Esophagus squamous epithelium (tissue), 4 donors: ENCODE measurements at regions not wholly inside any gene's neighbourhood (a gene's known extent, or its start where the extent isn't known, plus 50 kb on each side); places are given as distances from the start of the nearest gene placed in this dataset.

Experiments
- POLR2A ChIP-seq, 4 donors: fragments of 450-650 bp; IDR thresholded peaks; one replicate each; pipeline ENCODE4 v1.6.1; 2017; ENCODE audit warnings: antibody characterized with exemption in 4 of 4, mild to moderate bottlenecking in 4 of 4, moderate library complexity in 3 of 4
- TF ChIP-seq, protein P1 (sequence below), 6 experiments: fragments of 450-650 bp in 4 of 6; fragments of 200-600 bp in 2 of 6; sonication (generic) in 2 of 6; IDR thresholded peaks; one replicate each; pipeline ENCODE4 v1.5.1; 2016 to 2019; ENCODE audit warnings: antibody characterized with exemption in 6 of 6, mild to moderate bottlenecking in 4 of 6, moderate library complexity in 4 of 6

DNA sequence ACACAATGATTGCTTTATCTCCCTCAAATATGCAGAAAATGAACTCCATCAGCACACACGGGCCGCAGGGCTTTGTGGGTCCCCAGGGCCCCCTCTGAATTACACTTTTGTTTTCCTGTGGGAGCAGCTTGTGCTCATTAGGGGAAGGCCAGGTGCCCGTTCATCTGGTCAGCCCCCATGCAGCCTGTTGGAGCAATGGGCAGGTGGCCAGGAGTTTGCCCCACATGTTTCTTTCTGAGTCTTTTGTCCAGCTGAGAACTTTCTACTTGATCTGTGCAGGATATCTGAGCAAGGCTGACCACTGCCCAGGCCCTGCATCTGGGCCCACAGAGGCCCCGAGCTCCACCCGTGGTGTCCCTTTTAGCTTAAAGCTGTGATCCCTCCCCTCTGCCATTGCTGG is 105.3 kb upstream of the FAM20C start:
- TF ChIP-seq, protein P1, sequence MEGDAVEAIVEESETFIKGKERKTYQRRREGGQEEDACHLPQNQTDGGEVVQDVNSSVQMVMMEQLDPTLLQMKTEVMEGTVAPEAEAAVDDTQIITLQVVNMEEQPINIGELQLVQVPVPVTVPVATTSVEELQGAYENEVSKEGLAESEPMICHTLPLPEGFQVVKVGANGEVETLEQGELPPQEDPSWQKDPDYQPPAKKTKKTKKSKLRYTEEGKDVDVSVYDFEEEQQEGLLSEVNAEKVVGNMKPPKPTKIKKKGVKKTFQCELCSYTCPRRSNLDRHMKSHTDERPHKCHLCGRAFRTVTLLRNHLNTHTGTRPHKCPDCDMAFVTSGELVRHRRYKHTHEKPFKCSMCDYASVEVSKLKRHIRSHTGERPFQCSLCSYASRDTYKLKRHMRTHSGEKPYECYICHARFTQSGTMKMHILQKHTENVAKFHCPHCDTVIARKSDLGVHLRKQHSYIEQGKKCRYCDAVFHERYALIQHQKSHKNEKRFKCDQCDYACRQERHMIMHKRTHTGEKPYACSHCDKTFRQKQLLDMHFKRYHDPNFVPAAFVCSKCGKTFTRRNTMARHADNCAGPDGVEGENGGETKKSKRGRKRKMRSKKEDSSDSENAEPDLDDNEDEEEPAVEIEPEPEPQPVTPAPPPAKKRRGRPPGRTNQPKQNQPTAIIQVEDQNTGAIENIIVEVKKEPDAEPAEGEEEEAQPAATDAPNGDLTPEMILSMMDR (IDR thresholded peaks at IDR 0.05), result no peak
- no peak for TF ChIP-seq POLR2A (IDR thresholded peaks at IDR 0.05)
